OCI-LY1 (cell line): ENCODE measurements at regions not wholly inside any gene's neighbourhood (a gene's known extent, or its start where the extent isn't known, plus 50 kb on each side); places are given as distances from the start of the nearest gene placed in this dataset.

Experiments
- H2AFZ ChIP-seq: fragments of 200-600 bp; sonication (generic), shearing (Covaris generic); 2 replicates; pipeline ENCODE4 v1.6.0; 2014; ENCODE audit warnings: antibody characterized with exemption, mild to moderate bottlenecking, low read length
- H3F3A ChIP-seq: fragments of 200-600 bp; sonication (generic), shearing (Covaris generic); 2 replicates; pipeline ENCODE4 v1.6.0; 2014; ENCODE audit warnings: mild to moderate bottlenecking, antibody characterized with exemption, low read length, moderate library complexity; ENCODE audit not compliant: insufficient read depth
- H3K27ac ChIP-seq: fragments of 200-600 bp; sonication (generic); 2 replicates; pipeline ENCODE4 v1.5.1; 2014; ENCODE audit warnings: low read length, mixed run types, mild to moderate bottlenecking, low read depth; ENCODE audit not compliant: poor library complexity, severe bottlenecking
- H3K27me3 ChIP-seq: fragments of 200-600 bp; sonication (generic); 2 replicates; pipeline ENCODE4 v1.6.0; 2014; ENCODE audit warnings: antibody characterized with exemption, mild to moderate bottlenecking, low read length, moderate library complexity; ENCODE audit not compliant: insufficient read depth
- H3K36me3 ChIP-seq: fragments of 200-600 bp; sonication (generic); 2 replicates; pipeline ENCODE4 v1.6.1; 2014; ENCODE audit warnings: mild to moderate bottlenecking, antibody characterized with exemption, low read length, moderate library complexity, mixed read lengths; ENCODE audit not compliant: insufficient read depth
- H3K4me1 ChIP-seq: fragments of 200-600 bp; sonication (generic); 2 replicates; pipeline ENCODE4 v1.5.1; 2014; ENCODE audit warnings: mild to moderate bottlenecking, low read length, moderate library complexity; ENCODE audit not compliant: insufficient read depth, severe bottlenecking
- H3K4me2 ChIP-seq: fragments of 200-600 bp; sonication (generic), shearing (Covaris generic); 2 replicates; pipeline ENCODE4 v1.6.1; 2014; ENCODE audit warnings: low read length
- H3K4me3 ChIP-seq: fragments of 200-600 bp; sonication (generic); 2 replicates; pipeline ENCODE4 v1.5.1; 2014; ENCODE audit warnings: low read length, low read depth, mild to moderate bottlenecking, mixed read lengths; ENCODE audit not compliant: poor library complexity, severe bottlenecking
- H3K79me2 ChIP-seq: fragments of 200-600 bp; shearing (Covaris generic); 2 replicates; pipeline ENCODE4 v1.6.1; 2016; ENCODE audit warnings: mixed run types, low read length, mixed read lengths; ENCODE audit not compliant: insufficient read depth
- H3K9ac ChIP-seq: fragments of 200-600 bp; sonication (generic), shearing (Covaris generic); 2 replicates; pipeline ENCODE4 v1.6.1; 2014; ENCODE audit warnings: mild to moderate bottlenecking, low read length, mixed read lengths
- H3K9me2 ChIP-seq: fragments of 200-600 bp; sonication (generic), shearing (Covaris generic); 2 replicates; pipeline ENCODE4 v1.6.1; 2014; ENCODE audit warnings: low read depth, mild to moderate bottlenecking, low read length, mixed read lengths
- H3K9me3 ChIP-seq: fragments of 200-600 bp; shearing (Covaris generic); 2 replicates; pipeline ENCODE4 v1.6.1; 2014; ENCODE audit warnings: low read length, mixed read lengths
- H4K20me1 ChIP-seq: fragments of 200-600 bp; sonication (generic), shearing (Covaris generic); 2 replicates; pipeline ENCODE4 v1.6.0; 2016; ENCODE audit warnings: mild to moderate bottlenecking, low read length; ENCODE audit not compliant: insufficient read depth
- CTCF ChIP-seq: fragments of 200-600 bp; sonication (generic), shearing (Covaris generic); IDR thresholded peaks from 2 replicates; pipeline ENCODE4 v1.5.1; 2017; ENCODE audit warnings: mild to moderate bottlenecking, antibody characterized with exemption, low read length, moderate library complexity, mixed read lengths
- EZH2 ChIP-seq: fragments of 200-600 bp; sonication (generic), shearing (Covaris generic); IDR thresholded peaks from 2 replicates; pipeline ENCODE4 v1.8.0; 2017; ENCODE audit warnings: borderline replicate concordance, mixed run types, mild to moderate bottlenecking, antibody characterized with exemption, low read length, moderate library complexity, mixed read lengths

GRCh38 chr4:130124066-130124465 is 1028.1 kb downstream of the C4orf33 start:
- no peak overlapping the region for H3K9ac ChIP-seq
- no peaks in the 10 kb centered on the region for H4K20me1 ChIP-seq
- H3K79me2 ChIP-seq: no peaks in the 10 kb centered on the region
- no peak overlapping the region for H3K4me3 ChIP-seq
- no peaks in the 10 kb centered on the region for H3K9me2 ChIP-seq
- H3K27ac ChIP-seq: no peak overlapping the region
- no peak overlapping the region for H3K4me2 ChIP-seq
- no peaks in the 10 kb centered on the region for H3K27me3 ChIP-seq
- no peaks in the 10 kb centered on the region for H3K4me1 ChIP-seq
- H3K9me3 ChIP-seq: no peaks in the 10 kb centered on the region
- H3K36me3 ChIP-seq: no peaks in the 10 kb centered on the region
- H3F3A ChIP-seq: no peaks in the 10 kb centered on the region
- no peak overlapping the region for H2AFZ ChIP-seq
- TF ChIP-seq CTCF: no peak
- TF ChIP-seq EZH2: no peak

- no peak overlapping the region for H3K9ac ChIP-seq
- no peak for TF ChIP-seq CTCF
- no peak for TF ChIP-seq EZH2
- no peak overlapping the region for H3K4me2 ChIP-seq
- no peaks in the 10 kb centered on the region for H4K20me1 ChIP-seq
- no peaks in the 10 kb centered on the region for H3K27me3 ChIP-seq
- no peak overlapping the region for H3K4me3 ChIP-seq
- H3F3A ChIP-seq: no peaks in the 10 kb centered on the region
- no peaks in the 10 kb centered on the region for H3K36me3 ChIP-seq
- H3K9me3 ChIP-seq: no peaks in the 10 kb centered on the region
- no peaks in the 10 kb centered on the region for H3K79me2 ChIP-seq
- no peaks in the 10 kb centered on the region for H3K4me1 ChIP-seq
- no peaks in the 10 kb centered on the region for H3K9me2 ChIP-seq
- H2AFZ ChIP-seq: no peak overlapping the region
- no peak overlapping the region for H3K27ac ChIP-seq
Observed at GRCh38 chr4:130125467-130125866, 1029.5 kb downstream of the C4orf33 start.

- H3K36me3 ChIP-seq: no peaks in the 10 kb centered on the region
- no peaks in the 10 kb centered on the region for H3K27me3 ChIP-seq
- H3K4me1 ChIP-seq: no peaks in the 10 kb centered on the region
- no peaks in the 10 kb centered on the region for H3K9me3 ChIP-seq
- TF ChIP-seq EZH2 (no peak), CTCF (no peak)
- no peak overlapping the region for H3K27ac ChIP-seq
- no peak overlapping the region for H3K9ac ChIP-seq
- H2AFZ ChIP-seq: no peak overlapping the region
- no peaks in the 10 kb centered on the region for H3K9me2 ChIP-seq
- H3F3A ChIP-seq: no peaks in the 10 kb centered on the region
- no peaks in the 10 kb centered on the region for H3K79me2 ChIP-seq
- no peak overlapping the region for H3K4me2 ChIP-seq
- H3K4me3 ChIP-seq: no peak overlapping the region
- no peaks in the 10 kb centered on the region for H4K20me1 ChIP-seq
Observed at GRCh38 chr4:130127297-130127696, 1031.3 kb downstream of the C4orf33 start.
